Gastroesophageal sphincter (tissue), 3 donors: ENCODE measurements at regions not wholly inside any gene's neighbourhood (a gene's known extent, or its start where the extent isn't known, plus 50 kb on each side); places are given as distances from the start of the nearest gene placed in this dataset.

Experiments used
- CTCF ChIP-seq, 4 experiments: fragments of 200-600 bp in 2 of 4; fragments of 450-650 bp in 2 of 4; sonication (generic) in 1 of 4; IDR thresholded peaks; one replicate each; pipeline ENCODE4 v1.5.1; 2017 to 2019; ENCODE audit warnings: antibody characterized with exemption in 4 of 4, mild to moderate bottlenecking in 2 of 4, moderate library complexity in 2 of 4
- EP300 ChIP-seq: sonication (generic); formaldehyde crosslinking; IDR thresholded peaks from one replicate; pipeline ENCODE4 v1.6.1; 2017; ENCODE audit warnings: antibody characterized with exemption, mild to moderate bottlenecking
- POLR2A ChIP-seq, 2 donors: fragments of 450-650 bp; IDR thresholded peaks; one replicate each; pipeline ENCODE4 v1.6.1; 2017; ENCODE audit warnings: antibody characterized with exemption in 2 of 2, mild to moderate bottlenecking in 2 of 2, moderate library complexity in 1 of 2
- POLR2AphosphoS5 ChIP-seq: sonication (generic); formaldehyde crosslinking; IDR thresholded peaks from one replicate; pipeline ENCODE4 v1.6.1; 2017; ENCODE audit warnings: antibody characterized with exemption

- no peak for TF ChIP-seq CTCF (IDR thresholded peaks at IDR 0.05)
- no peak for TF ChIP-seq EP300
- no peak for TF ChIP-seq POLR2AphosphoS5
- TF ChIP-seq POLR2A (IDR thresholded peaks at IDR 0.05): no peak
Observed at GRCh38 chr4:163017135-163017534, 149.6 kb downstream of the NAF1 start.
